SU-DHL-6 (cell line): ENCODE measurements at regions not wholly inside any gene's neighbourhood (a gene's known extent, or its start where the extent isn't known, plus 50 kb on each side); places are given as distances from the start of the nearest gene placed in this dataset.

Experiments
- H2AFZ ChIP-seq: fragments of 200-600 bp; sonication (generic); 2 replicates; pipeline ENCODE4 v1.6.1; 2014; ENCODE audit warnings: low read depth, mild to moderate bottlenecking, moderate library complexity, mixed read lengths, antibody characterized with exemption, low read length; ENCODE audit not compliant: severe bottlenecking
- H3F3A ChIP-seq: fragments of 200-600 bp; shearing (Covaris generic); 2 replicates; pipeline ENCODE4 v1.6.0; 2016; ENCODE audit warnings: antibody characterized with exemption, mild to moderate bottlenecking; ENCODE audit not compliant: insufficient read depth
- H3K27ac ChIP-seq: fragments of 200-600 bp; sonication (generic); 2 replicates; pipeline ENCODE4 v1.5.1; 2016; ENCODE audit warnings: low read depth, mild to moderate bottlenecking, low read length, moderate library complexity, mixed read lengths
- H3K27me3 ChIP-seq: fragments of 200-600 bp; sonication (generic), shearing (Covaris generic); 2 replicates; pipeline ENCODE4 v1.6.0; 2014; ENCODE audit warnings: mild to moderate bottlenecking, low read length
- H3K36me3 ChIP-seq: fragments of 200-600 bp; sonication (generic); 2 replicates; pipeline ENCODE4 v1.6.1; 2014; ENCODE audit warnings: mild to moderate bottlenecking, low read length, mixed read lengths
- H3K4me2 ChIP-seq: fragments of 300-600, 200-600 bp; shearing (Covaris generic), sonication (generic); 2 replicates; pipeline ENCODE4 v1.6.0; 2014; ENCODE audit warnings: low read length, low read depth, mild to moderate bottlenecking; ENCODE audit not compliant: poor library complexity, severe bottlenecking
- H3K4me3 ChIP-seq: fragments of 200-600 bp; sonication (generic); 2 replicates; pipeline ENCODE4 v1.5.1; 2014; ENCODE audit warnings: antibody characterized with exemption, low read length, mild to moderate bottlenecking, mixed read lengths; ENCODE audit not compliant: insufficient read depth, poor library complexity, severe bottlenecking
- H3K79me2 ChIP-seq: fragments of 200-600 bp; sonication (generic); 2 replicates; pipeline ENCODE4 v1.6.1; 2014; ENCODE audit warnings: mild to moderate bottlenecking, low read length, moderate library complexity; ENCODE audit not compliant: insufficient read depth
- H3K9ac ChIP-seq: fragments of 200-600 bp; sonication (generic); 2 replicates; pipeline ENCODE4 v1.7.0; 2014; ENCODE audit warnings: mild to moderate bottlenecking, low read length
- H3K9me2 ChIP-seq: fragments of 200-600 bp; sonication (generic); replicated peaks from 2 replicates; pipeline ENCODE4 v1.6.1; 2014; ENCODE audit warnings: low read length; ENCODE audit not compliant: insufficient read depth
- H3K9me3 ChIP-seq: fragments of 200-600 bp; sonication (generic); 2 replicates; pipeline ENCODE4 v1.6.1; 2014; ENCODE audit warnings: low read length, mixed read lengths; ENCODE audit not compliant: insufficient read depth
- H4K20me1 ChIP-seq: fragments of 200-600 bp; sonication (generic); 2 replicates; pipeline ENCODE4 v1.6.1; 2014; ENCODE audit warnings: low read depth, mild to moderate bottlenecking, antibody characterized with exemption, low read length, moderate library complexity, mixed read lengths
- CTCF ChIP-seq: fragments of 200-600 bp; sonication (generic); IDR thresholded peaks from one replicate; pipeline ENCODE4 v1.5.1; 2017; ENCODE audit warnings: antibody characterized with exemption, mild to moderate bottlenecking, low read length, moderate library complexity; ENCODE audit not compliant: insufficient read depth, poor library complexity, severe bottlenecking
- EZH2phosphoT487 ChIP-seq: fragments of 200-600 bp; sonication (generic), shearing (Covaris generic); conservative IDR thresholded peaks from 2 replicates; pipeline ENCODE4 v1.6.1; 2018; ENCODE audit warnings: mild to moderate bottlenecking, antibody characterized with exemption, low read length, moderate library complexity, mixed read lengths

- H3K9me3 ChIP-seq, result no peaks in the 10 kb centered on the region
- H3F3A ChIP-seq, result no peaks in the 10 kb centered on the region
- no peaks in the 10 kb centered on the region for H3K79me2 ChIP-seq
- no peak overlapping the region for H3K9ac ChIP-seq
- H3K4me3 ChIP-seq, result no peak overlapping the region
- no peaks in the 10 kb centered on the region for H3K9me2 ChIP-seq
- no peak overlapping the region for H3K27ac ChIP-seq
- no peaks in the 10 kb centered on the region for H4K20me1 ChIP-seq
- H3K27me3 ChIP-seq, result no peaks in the 10 kb centered on the region
- no peaks in the 10 kb centered on the region for H3K36me3 ChIP-seq
- H2AFZ ChIP-seq, result no peak overlapping the region
- no peak overlapping the region for H3K4me2 ChIP-seq
- TF ChIP-seq CTCF, result no peak
- no peak for TF ChIP-seq EZH2phosphoT487
These were observed 2106.2 kb downstream of the TP53TG3F start for GRCh38 chr16:35565626-35566025.

GRCh38 chr16:35569413-35569812 lies 2110.0 kb downstream of the TP53TG3F start:
- Histone ChIP-seq H3K27me3 (no peaks in the 10 kb centered on the region), H3K4me2 (no peak overlapping the region), H3K4me3 (no peak overlapping the region), H3K9me3 (no peaks in the 10 kb centered on the region), H3K36me3 (no peaks in the 10 kb centered on the region), H3K9me2 (no peaks in the 10 kb centered on the region), H3F3A (no peaks in the 10 kb centered on the region), H3K79me2 (no peaks in the 10 kb centered on the region), H2AFZ (no peak overlapping the region), H4K20me1 (no peaks in the 10 kb centered on the region), H3K9ac (no peak overlapping the region), H3K27ac (no peak overlapping the region)
- no peak for TF ChIP-seq EZH2phosphoT487
- no peak for TF ChIP-seq CTCF

GRCh38 chr16:35570946-35571345 lies 2111.5 kb downstream of the TP53TG3F start:
- Histone ChIP-seq H3K9me3 (no peaks in the 10 kb centered on the region), H3F3A (no peaks in the 10 kb centered on the region), H3K9ac (no peak overlapping the region), H2AFZ (no peak overlapping the region), H3K36me3 (no peaks in the 10 kb centered on the region), H3K4me3 (no peak overlapping the region), H3K4me2 (no peak overlapping the region), H3K9me2 (no peaks in the 10 kb centered on the region), H3K27ac (no peak overlapping the region), H4K20me1 (no peaks in the 10 kb centered on the region), H3K27me3 (no peaks in the 10 kb centered on the region), H3K79me2 (no peaks in the 10 kb centered on the region)
- TF ChIP-seq CTCF (no peak), EZH2phosphoT487 (no peak)
